HCT116 (cell line): ENCODE measurements at regions not wholly inside any gene's neighbourhood (a gene's known extent, or its start where the extent isn't known, plus 50 kb on each side); places are given as distances from the start of the nearest gene placed in this dataset.

Experiments
- ATAC-seq: fragments of 200-7000 bp; cut with Tn5 transposase; 2 replicates; pipeline ENCODE4 v1.9.1; 2020; ENCODE audit warnings: mild to moderate bottlenecking, moderate library complexity
- BruUV-seq: library from RNA; stranded (reverse); fragments of 400-500 nt; replicated peaks from 2 replicates; lab custom pipeline; 2021; lab: Mats Ljungman, UMichigan
- CTCF ChIA-PET: fragments of 300-600 bp; sonication (Branson Sonifier 250); formaldehyde crosslinking; loops from one replicate; lab custom pipeline; 2021; ENCODE audit warnings: antibody characterized with exemption; lab: Charles Lee
- POLR2A ChIA-PET: fragments of 300-600, 350-600 bp; sonication (Branson Sonifier 250); formaldehyde crosslinking; loops from one replicate; lab custom pipeline; 2021; ENCODE audit warnings: antibody characterized with exemption; lab: Charles Lee
- RAD21 ChIA-PET, 2 experiments: fragments of 300-600 bp; sonication (Branson Sonifier 250); formaldehyde crosslinking; loops; one replicate each; lab custom pipeline; 2023; ENCODE audit warnings: low total read pairs in 2 of 2; ENCODE audit not compliant: uncharacterized antibody in 2 of 2, unreplicated experiment in 2 of 2, low non-redundant PET in 1 of 2; lab: Charles Lee
- DNase-seq: peaks from one replicate; pipeline ENCODE4 v3.0.0-alpha.2; 2010; ENCODE audit warnings: low read depth, low spot score
- H2AFZ ChIP-seq: fragments of 200-600 bp; shearing (Covaris generic), sonication (generic); 2 replicates; pipeline ENCODE4 v1.6.1; 2017; ENCODE audit warnings: low read depth, mixed run types, mixed read lengths, antibody characterized with exemption, low read length; ENCODE audit not compliant: poor library complexity, severe bottlenecking
- H3K27ac ChIP-seq: 2 replicates; pipeline ENCODE4 v1.5.1; 2012; ENCODE audit warnings: low read depth, low read length
- H3K27me3 ChIP-seq: fragments of 200-600 bp; sonication (generic); 2 replicates; pipeline ENCODE4 v1.6.1; 2016; ENCODE audit warnings: mixed run types, low read length, mixed read lengths; ENCODE audit not compliant: insufficient read depth
- H3K36me3 ChIP-seq, 2 experiments: fragments of 200-500 bp in 1 of 2; fragments of 200-600 bp in 1 of 2; sonication (Bioruptor generic) in 1 of 2; sonication (generic) in 1 of 2; 2 replicates each; pipeline versions ENCODE4 v1.5.1 to v1.6.1; 2014 to 2016; ENCODE audit warnings: low read length in 2 of 2, inconsistent platforms in 1 of 2, mixed read lengths in 1 of 2, mixed run types in 1 of 2; ENCODE audit not compliant: insufficient read depth in 2 of 2, control insufficient read depth in 1 of 2
- H3K4me1 ChIP-seq, 2 experiments: fragments of 200-600 bp in 1 of 2; sonication (generic) in 1 of 2; 2 replicates each; pipeline versions ENCODE4 v1.5.1 to v1.6.1; 2012 to 2017; ENCODE audit warnings: low read length in 2 of 2, inconsistent platforms in 1 of 2, mild to moderate bottlenecking in 1 of 2, mixed read lengths in 1 of 2, mixed run types in 1 of 2, moderate library complexity in 1 of 2; ENCODE audit not compliant: insufficient read depth in 2 of 2, control insufficient read depth in 1 of 2
- H3K4me2 ChIP-seq: fragments of 200-600 bp; sonication (generic); 2 replicates; pipeline ENCODE4 v1.6.1; 2017; ENCODE audit warnings: mixed run types, low read length, mixed read lengths
- H3K4me3 ChIP-seq, 2 experiments: fragments of 200-600 bp in 1 of 2; sonication (generic) in 1 of 2; replicated peaks in 1 of 2; 2 replicates each; pipeline ENCODE4 v1.5.1; 2011 to 2016; ENCODE audit warnings: low read length in 2 of 2, control low read depth in 1 of 2, low read depth in 1 of 2, mild to moderate bottlenecking in 1 of 2, mixed read lengths in 1 of 2, mixed run types in 1 of 2
- H3K79me2 ChIP-seq: fragments of 200-600 bp; sonication (generic); 2 replicates; pipeline ENCODE4 v1.6.1; 2017; ENCODE audit warnings: mild to moderate bottlenecking, mixed run types, low read length, moderate library complexity, mixed read lengths; ENCODE audit not compliant: insufficient read depth
- H3K9ac ChIP-seq: fragments of 200-600 bp; sonication (generic); 2 replicates; pipeline ENCODE4 v1.6.1; 2016; ENCODE audit warnings: low read length, mixed read lengths
- H3K9me2 ChIP-seq: fragments of 200-600 bp; sonication (generic), shearing (Covaris generic); 2 replicates; pipeline ENCODE4 v1.6.1; 2017; ENCODE audit warnings: mixed run types, mild to moderate bottlenecking, moderate library complexity; ENCODE audit not compliant: insufficient read depth
- H3K9me3 ChIP-seq, 2 experiments: fragments of 200-500 bp in 1 of 2; fragments of 200-600 bp in 1 of 2; sonication (Bioruptor generic) in 1 of 2; sonication (generic) in 1 of 2; 2 replicates each; pipeline ENCODE4 v1.6.1; 2014 to 2017; ENCODE audit warnings: low read length in 2 of 2, mixed read lengths in 2 of 2, inconsistent platforms in 1 of 2, low read depth in 1 of 2, mild to moderate bottlenecking in 1 of 2, mixed run types in 1 of 2, moderate library complexity in 1 of 2; ENCODE audit not compliant: control insufficient read depth in 1 of 2, insufficient read depth in 1 of 2
- H4K20me1 ChIP-seq: fragments of 200-600 bp; sonication (generic), shearing (Covaris generic); 2 replicates; pipeline ENCODE4 v1.6.1; 2017; ENCODE audit warnings: mixed run types, mild to moderate bottlenecking, moderate library complexity; ENCODE audit not compliant: insufficient read depth
- CEBPB ChIP-seq: IDR thresholded peaks from 2 replicates; pipeline ENCODE4 v1.6.1; 2012; ENCODE audit warnings: low read depth
- EGR1 ChIP-seq: IDR thresholded peaks from 2 replicates; pipeline ENCODE4 v1.6.1; 2012; ENCODE audit warnings: low read depth
- ELF1 ChIP-seq: IDR thresholded peaks from 2 replicates; pipeline ENCODE4 v1.6.1; 2012; ENCODE audit warnings: low read depth, borderline replicate concordance
- EZH2 ChIP-seq: fragments of 200-600 bp; sonication (generic); IDR thresholded peaks from 2 replicates; pipeline ENCODE4 v1.6.1; 2017; ENCODE audit warnings: antibody characterized with exemption, mixed run types
- EZH2phosphoT487 ChIP-seq: fragments of 200-600 bp; IDR thresholded peaks from 2 replicates; pipeline ENCODE4 v1.6.1; 2018; ENCODE audit warnings: antibody characterized with exemption, borderline replicate concordance
- FOSL1 ChIP-seq: IDR thresholded peaks from 2 replicates; pipeline ENCODE4 v1.6.1; 2012; ENCODE audit warnings: low read depth
- MAX ChIP-seq: IDR thresholded peaks from 2 replicates; pipeline ENCODE4 v1.6.1; 2012
- POLR2A ChIP-seq: IDR thresholded peaks from 2 replicates; pipeline ENCODE4 v1.7.0; 2011; ENCODE audit warnings: borderline replicate concordance; ENCODE audit not compliant: insufficient read depth, insufficient read length; ENCODE audit errors: extremely low read depth
- RAD21 ChIP-seq: IDR thresholded peaks from 2 replicates; pipeline ENCODE4 v1.6.1; 2012; ENCODE audit warnings: low read depth, mild to moderate bottlenecking
- REST ChIP-seq: IDR thresholded peaks from 2 replicates; pipeline ENCODE4 v1.6.1; 2012; ENCODE audit warnings: low read depth
- SIN3A ChIP-seq: IDR thresholded peaks from 2 replicates; pipeline ENCODE4 v1.6.1; 2012; ENCODE audit warnings: low read depth
- SP1 ChIP-seq: IDR thresholded peaks from 2 replicates; pipeline ENCODE4 v1.6.1; 2012; ENCODE audit warnings: low read depth
- SRF ChIP-seq: IDR thresholded peaks from 2 replicates; pipeline ENCODE4 v1.6.1; 2012; ENCODE audit warnings: low read depth
- YY1 ChIP-seq: IDR thresholded peaks from 2 replicates; pipeline ENCODE4 v1.6.1; 2011; ENCODE audit warnings: low read length, low read depth, moderate library complexity, mild to moderate bottlenecking; ENCODE audit not compliant: insufficient replicate concordance; ENCODE audit errors: extremely low read depth
- ZFX ChIP-seq: fragments of 450-650 bp; IDR thresholded peaks from 2 replicates; pipeline ENCODE4 v1.6.1; 2017
- ZNF274 ChIP-seq: fragments of 200-500 bp; sonication (Bioruptor generic); IDR thresholded peaks from 2 replicates; pipeline ENCODE4 v1.6.1; 2014; ENCODE audit warnings: mild to moderate bottlenecking, low read depth, low read length, inconsistent platforms
- intact Hi-C: fragments of 100-400 bp; cut with micrococcal nuclease; formaldehyde crosslinking; loops from 2 replicates; pipeline ENCODE4 v1.10.0; 2022
- TF ChIP-seq, protein P1 (sequence below), 3 experiments: fragments of 200-600 bp in 1 of 3; sonication (generic) in 1 of 3; IDR thresholded peaks in 2 of 3; conservative IDR thresholded peaks in 1 of 3; 2 replicates each; pipeline ENCODE4 v1.5.1; 2012 to 2017; ENCODE audit warnings: low read depth in 2 of 3, low read length in 2 of 3, antibody characterized with exemption in 1 of 3, borderline replicate concordance in 1 of 3, control low read depth in 1 of 3, mild to moderate bottlenecking in 1 of 3, mixed read lengths in 1 of 3, mixed run types in 1 of 3, moderate library complexity in 1 of 3; ENCODE audit not compliant: insufficient read depth in 1 of 3

DNA sequence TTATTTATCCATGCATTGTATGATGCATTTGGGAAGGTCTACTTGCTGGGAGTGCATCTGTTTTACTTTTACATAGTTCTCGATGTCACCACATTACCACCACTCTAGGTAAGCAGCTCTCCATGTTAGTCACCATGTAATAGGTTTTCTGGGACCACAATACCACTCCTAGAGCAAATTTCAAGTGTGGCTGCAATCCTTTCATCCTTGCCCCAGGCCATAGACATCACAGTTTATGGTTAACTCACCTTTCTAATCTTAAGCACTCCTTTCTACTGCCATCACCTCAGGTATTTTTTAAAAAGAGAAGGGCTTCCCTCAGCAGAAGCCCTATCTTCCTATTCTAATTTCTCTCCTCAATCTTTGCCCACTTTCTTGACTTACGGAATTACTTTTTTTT lies 354.1 kb downstream of the PLK2 start:
- H3K9me2 ChIP-seq: no peaks in the 10 kb centered on the region
- no peak for ATAC-seq
- no peaks in the 10 kb centered on the region for H3K27me3 ChIP-seq
- intact Hi-C loops: no loop called here
- H2AFZ ChIP-seq: no peak overlapping the region
- no peak overlapping the region for H3K27ac ChIP-seq
- no peak for TF ChIP-seq SIN3A
- TF ChIP-seq SP1: no peak
- no peak for TF ChIP-seq CEBPB
- TF ChIP-seq, protein P1, sequence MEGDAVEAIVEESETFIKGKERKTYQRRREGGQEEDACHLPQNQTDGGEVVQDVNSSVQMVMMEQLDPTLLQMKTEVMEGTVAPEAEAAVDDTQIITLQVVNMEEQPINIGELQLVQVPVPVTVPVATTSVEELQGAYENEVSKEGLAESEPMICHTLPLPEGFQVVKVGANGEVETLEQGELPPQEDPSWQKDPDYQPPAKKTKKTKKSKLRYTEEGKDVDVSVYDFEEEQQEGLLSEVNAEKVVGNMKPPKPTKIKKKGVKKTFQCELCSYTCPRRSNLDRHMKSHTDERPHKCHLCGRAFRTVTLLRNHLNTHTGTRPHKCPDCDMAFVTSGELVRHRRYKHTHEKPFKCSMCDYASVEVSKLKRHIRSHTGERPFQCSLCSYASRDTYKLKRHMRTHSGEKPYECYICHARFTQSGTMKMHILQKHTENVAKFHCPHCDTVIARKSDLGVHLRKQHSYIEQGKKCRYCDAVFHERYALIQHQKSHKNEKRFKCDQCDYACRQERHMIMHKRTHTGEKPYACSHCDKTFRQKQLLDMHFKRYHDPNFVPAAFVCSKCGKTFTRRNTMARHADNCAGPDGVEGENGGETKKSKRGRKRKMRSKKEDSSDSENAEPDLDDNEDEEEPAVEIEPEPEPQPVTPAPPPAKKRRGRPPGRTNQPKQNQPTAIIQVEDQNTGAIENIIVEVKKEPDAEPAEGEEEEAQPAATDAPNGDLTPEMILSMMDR (IDR thresholded peaks at IDR 0.05 in 2 of 3, conservative IDR thresholded peaks at IDR 0.05 in 1 of 3; ENCODE audit: borderline replicate concordance in 1 of 3, insufficient read depth in 1 of 3, low read depth in 2 of 3, low read length in 2 of 3): no peak
- no peak for TF ChIP-seq FOSL1
- TF ChIP-seq ZFX: no peak
- TF ChIP-seq EGR1: no peak
- TF ChIP-seq SRF: no peak
- TF ChIP-seq YY1: no peak
- RAD21 ChIA-PET: no interaction called here
- POLR2A ChIA-PET: no interaction called here
- no peaks in the 10 kb centered on the region for H3K4me1 ChIP-seq
- H3K4me3 ChIP-seq: no peak overlapping the region
- no peaks in the 10 kb centered on the region for H3K9me3 ChIP-seq
- no TSS peak for BruUV-seq
- no peaks in the 10 kb centered on the region for H4K20me1 ChIP-seq
- H3K79me2 ChIP-seq: no peaks in the 10 kb centered on the region
- CTCF ChIA-PET: no interaction called here
- DNase-seq: no peak
- H3K9ac ChIP-seq: no peak overlapping the region
- H3K4me2 ChIP-seq: no peak overlapping the region
- H3K36me3 ChIP-seq: no peaks in the 10 kb centered on the region

- H3K79me2 ChIP-seq: no peaks in the 10 kb centered on the region
- no peak overlapping the region for H2AFZ ChIP-seq
- H3K4me3 ChIP-seq: no peak overlapping the region
- RAD21 ChIA-PET: no interaction called here
- H3K9me2 ChIP-seq: no peaks in the 10 kb centered on the region
- no peak overlapping the region for H3K9ac ChIP-seq
- POLR2A ChIA-PET: no interaction called here
- no peak for DNase-seq
- no peaks in the 10 kb centered on the region for H3K36me3 ChIP-seq
- no peaks in the 10 kb centered on the region for H3K27me3 ChIP-seq
- H3K27ac ChIP-seq: no peak overlapping the region
- no peak for ATAC-seq
- intact Hi-C loops: no loop called here
- H3K4me2 ChIP-seq: no peak overlapping the region
- CTCF ChIA-PET: no interaction called here
- BruUV-seq: no TSS peak
- no peaks in the 10 kb centered on the region for H3K4me1 ChIP-seq
- no peaks in the 10 kb centered on the region for H4K20me1 ChIP-seq
- no peaks in the 10 kb centered on the region for H3K9me3 ChIP-seq
- TF ChIP-seq REST (no peak), EZH2phosphoT487 (no peak), MAX (no peak), RAD21 (no peak), ELF1 (no peak), POLR2A (no peak), EZH2 (no peak), ZNF274 (no peak), ZFX (no peak)
These were observed 360.6 kb downstream of the PLK2 start for GRCh38 chr5:58099257-58099656.
